Effector memory CD8-positive, alpha-beta T cell (primary cell): ENCODE measurements at regions not wholly inside any gene's neighbourhood (a gene's known extent, or its start where the extent isn't known, plus 50 kb on each side); places are given as distances from the start of the nearest gene placed in this dataset.
A peak's percentile ranks its signal among the peaks of the same experiment; 100 is the strongest.
"Not testable (repeated sequence)": the region's sequence is repeated elsewhere in the genome, so short reads cannot be mapped to it uniquely, and the experiment has no call there.

Experiments
- ATAC-seq: fragments of 150-1000 bp; cut with Tn5 transposase; replicated peaks from 2 replicates; pipeline ENCODE4 v1.10.0; 2021; ENCODE audit warnings: mild to moderate bottlenecking, moderate library complexity
- DNase-seq, 3 experiments: peaks; one replicate each; pipeline ENCODE4 v3.0.0; 2021
- H3K27ac Mint-ChIP-seq, 2 donors: one replicate each; pipeline ENCODE4 v1.8.0; 2022; ENCODE audit warnings: mild to moderate bottlenecking in 2 of 2, mixed read lengths in 2 of 2, moderate library complexity in 2 of 2
- H3K27me3 Mint-ChIP-seq, 2 donors: one replicate each; pipeline ENCODE4 v1.8.0; 2022; ENCODE audit warnings: mixed read lengths in 2 of 2
- H3K36me3 Mint-ChIP-seq: one replicate; pipeline ENCODE4 v1.8.0; 2022; ENCODE audit warnings: mild to moderate bottlenecking, moderate library complexity, mixed read lengths; ENCODE audit not compliant: insufficient read depth
- H3K4me1 Mint-ChIP-seq, 2 donors: one replicate each; pipeline ENCODE4 v1.8.0; 2022; ENCODE audit warnings: low read depth in 2 of 2, mixed read lengths in 2 of 2
- H3K4me3 Mint-ChIP-seq, 2 donors: one replicate each; pipeline ENCODE4 v1.8.0; 2022; ENCODE audit warnings: mild to moderate bottlenecking in 2 of 2, mixed read lengths in 2 of 2, moderate library complexity in 2 of 2
- H3K9me3 Mint-ChIP-seq, 2 donors: one replicate each; pipeline ENCODE4 v1.8.0; 2022; ENCODE audit warnings: mixed read lengths in 2 of 2

DNA sequence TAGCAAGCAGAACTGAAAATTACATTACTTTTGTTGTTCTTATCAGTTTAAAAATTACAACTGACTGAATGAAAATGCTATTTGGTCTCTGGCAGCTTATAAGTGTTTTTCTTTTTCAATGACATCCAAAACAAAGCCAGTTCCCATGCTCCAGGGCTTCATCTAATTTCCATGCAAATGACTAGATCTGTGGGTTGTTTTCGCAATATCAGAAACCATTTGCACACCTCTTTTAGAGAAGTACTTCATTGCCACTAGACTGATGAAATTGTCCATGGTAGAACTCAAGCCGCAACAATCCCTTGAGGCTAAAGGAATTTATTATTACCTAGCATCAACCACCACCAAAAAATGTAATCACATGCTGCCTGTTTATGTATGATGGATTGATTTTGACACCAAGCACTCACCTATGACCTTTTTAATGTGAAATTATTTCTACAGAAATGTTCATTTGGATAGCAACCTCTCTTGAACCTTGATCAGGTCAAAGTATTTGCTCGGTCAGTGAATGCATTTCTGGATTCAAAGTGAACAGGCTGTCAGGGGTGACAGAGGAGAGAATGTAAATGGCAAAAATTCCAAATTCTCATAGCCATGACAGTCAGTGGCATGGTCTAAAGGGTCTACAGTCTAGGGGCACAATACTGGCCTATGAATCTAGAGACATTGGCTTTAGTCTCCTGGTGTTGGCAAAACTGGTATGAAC lies 769.3 kb downstream of the SORCS1 start:
- DNase-seq, result no peak
- H3K27ac Mint-ChIP-seq, result no peak overlapping the region
- peaks cover 11 to 15% of the 10 kb centered on the region in 2 donors for H3K9me3 Mint-ChIP-seq
- H3K27me3 Mint-ChIP-seq, result no peaks in the 10 kb centered on the region
- H3K4me3 Mint-ChIP-seq, result no peak overlapping the region
- no peaks in the 10 kb centered on the region for H3K4me1 Mint-ChIP-seq
- no peak for ATAC-seq
- no peaks in the 10 kb centered on the region for H3K36me3 Mint-ChIP-seq

DNA sequence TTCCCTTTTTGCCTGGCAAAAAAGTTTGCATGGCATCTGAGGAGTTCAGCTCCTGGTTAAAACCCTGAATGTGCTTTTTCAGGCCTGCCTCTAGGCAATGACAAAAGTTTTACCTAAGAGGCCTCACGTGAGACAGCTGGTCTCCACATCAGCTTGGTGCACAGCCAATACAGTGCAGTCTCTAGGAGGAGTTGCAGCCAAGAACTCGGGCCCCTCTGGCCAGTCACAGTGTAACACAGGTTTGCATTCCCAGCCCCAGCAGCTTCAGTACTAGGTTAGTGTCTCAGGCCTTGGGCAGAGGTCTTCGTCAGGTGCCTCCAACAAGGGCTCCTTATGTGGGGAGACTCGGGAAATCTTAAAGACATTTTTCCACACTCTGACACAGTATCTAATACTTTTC lies 771.7 kb downstream of the SORCS1 start:
- no peak overlapping the region for H3K4me3 Mint-ChIP-seq
- DNase-seq (no peak), ATAC-seq (no peak)
- H3K27ac Mint-ChIP-seq, result no peak overlapping the region
- no peaks in the 10 kb centered on the region for H3K36me3 Mint-ChIP-seq
- H3K4me1 Mint-ChIP-seq, result no peaks in the 10 kb centered on the region
- no peaks in the 10 kb centered on the region for H3K27me3 Mint-ChIP-seq
- peaks cover 7 to 11% of the 10 kb centered on the region in 2 donors for H3K9me3 Mint-ChIP-seq

DNA sequence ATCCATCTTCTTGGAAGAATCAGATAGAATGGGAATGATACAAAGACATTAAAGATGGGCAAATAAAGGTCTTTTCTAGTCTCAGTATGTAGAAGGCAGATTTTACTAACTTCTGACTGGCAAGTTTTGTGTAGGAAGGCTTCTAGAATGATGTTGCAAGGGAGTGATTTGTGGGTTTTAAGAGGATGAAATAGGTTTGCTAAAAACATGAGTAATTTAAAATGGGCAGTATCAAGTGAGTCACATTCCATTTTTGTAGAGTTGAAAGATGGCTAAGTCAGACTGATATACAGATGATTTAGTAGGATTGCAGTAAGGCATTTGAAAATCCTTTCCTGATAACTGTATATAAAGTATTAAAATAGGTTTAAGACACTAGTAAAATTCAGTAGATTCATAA lies 777.4 kb downstream of the SORCS1 start:
- no peaks in the 10 kb centered on the region for H3K36me3 Mint-ChIP-seq
- no peak for DNase-seq
- no peak overlapping the region for H3K4me3 Mint-ChIP-seq
- H3K27me3 Mint-ChIP-seq, result no peaks in the 10 kb centered on the region
- no peak overlapping the region for H3K27ac Mint-ChIP-seq
- no peaks in the 10 kb centered on the region for H3K4me1 Mint-ChIP-seq
- peaks cover 0 to 7% of the 10 kb centered on the region in 2 donors for H3K9me3 Mint-ChIP-seq
- ATAC-seq, result no peak

DNA sequence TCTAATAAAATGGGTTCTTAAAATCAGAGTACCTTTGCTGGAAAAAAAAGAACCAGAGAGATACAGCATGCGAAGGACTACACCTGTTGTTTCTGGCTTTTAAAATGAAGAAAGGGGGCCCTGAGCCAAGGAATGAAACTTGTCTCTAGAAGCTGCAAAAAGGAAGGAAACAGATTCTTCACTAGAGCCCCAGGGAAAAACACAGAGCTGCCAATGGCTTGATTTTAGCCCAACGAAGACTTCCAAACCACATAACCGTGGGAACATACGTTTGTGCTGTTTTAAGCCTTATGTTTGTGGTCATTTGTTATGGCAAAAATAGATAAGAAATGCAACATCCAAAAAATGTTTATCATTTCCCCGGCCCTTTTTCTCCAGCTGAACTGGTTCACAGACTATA lies 780.0 kb downstream of the SORCS1 start:
- Mint-ChIP-seq H3K4me1 (no peaks in the 10 kb centered on the region), H3K27ac (no peak overlapping the region), H3K36me3 (no peaks in the 10 kb centered on the region), H3K27me3 (no peaks in the 10 kb centered on the region), H3K9me3 (peaks cover 10% of the 10 kb centered on the region in 2 donors), H3K4me3 (no peak overlapping the region)
- DNase-seq (no peak), ATAC-seq (no peak)

DNA sequence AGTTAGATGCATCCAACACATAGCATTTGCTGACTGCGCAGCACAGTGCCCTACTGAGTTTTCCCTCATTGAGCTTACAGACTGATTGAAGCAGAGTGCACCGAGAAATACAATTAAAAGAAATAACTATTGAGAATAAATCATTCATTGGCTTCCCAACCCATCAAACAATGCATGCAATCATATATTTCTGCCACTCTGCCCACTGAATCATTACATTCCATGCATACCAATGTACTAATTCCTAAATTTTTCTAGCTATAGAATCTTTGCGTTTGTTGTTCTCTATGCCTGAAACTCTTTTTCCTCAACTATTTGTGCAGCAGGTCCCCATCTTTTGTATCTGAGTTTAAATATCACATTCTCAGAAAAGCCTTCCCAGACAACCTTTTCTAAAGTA lies 783.8 kb downstream of the SORCS1 start:
- DNase-seq, result no peak
- H3K9me3 Mint-ChIP-seq, result peaks cover 7 to 10% of the 10 kb centered on the region in 2 donors
- H3K27me3 Mint-ChIP-seq, result no peaks in the 10 kb centered on the region
- ATAC-seq, result no peak
- no peak overlapping the region for H3K27ac Mint-ChIP-seq
- no peaks in the 10 kb centered on the region for H3K4me1 Mint-ChIP-seq
- H3K36me3 Mint-ChIP-seq, result no peaks in the 10 kb centered on the region
- no peak overlapping the region for H3K4me3 Mint-ChIP-seq

DNA sequence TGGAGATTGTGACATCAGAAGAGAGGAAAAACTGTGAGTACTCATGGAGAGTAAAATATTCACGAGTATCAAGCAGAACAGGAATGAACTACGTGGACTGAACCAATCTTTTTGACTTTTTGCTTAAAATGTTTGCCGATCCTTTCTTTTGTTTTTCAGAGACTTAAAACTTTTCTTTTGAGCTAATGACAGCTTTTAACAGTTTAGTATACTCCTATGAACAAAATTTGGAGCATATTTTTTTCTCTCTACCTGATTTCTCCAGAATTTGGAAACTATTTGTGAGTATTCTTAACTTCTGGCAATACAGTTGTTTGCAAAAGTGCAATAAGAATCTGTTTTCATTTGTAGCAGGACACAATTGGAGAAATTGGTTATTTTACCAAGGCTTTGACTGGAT lies 786.3 kb downstream of the SORCS1 start:
- H3K27me3 Mint-ChIP-seq, result no peaks in the 10 kb centered on the region
- H3K36me3 Mint-ChIP-seq, result peaks cover 3% of the 10 kb centered on the region
- ATAC-seq, result no peak
- H3K9me3 Mint-ChIP-seq, result peaks cover 8 to 10% of the 10 kb centered on the region in 2 donors
- DNase-seq, result no peak
- H3K4me3 Mint-ChIP-seq, result no peak overlapping the region
- no peaks in the 10 kb centered on the region for H3K4me1 Mint-ChIP-seq
- H3K27ac Mint-ChIP-seq, result no peak overlapping the region

DNA sequence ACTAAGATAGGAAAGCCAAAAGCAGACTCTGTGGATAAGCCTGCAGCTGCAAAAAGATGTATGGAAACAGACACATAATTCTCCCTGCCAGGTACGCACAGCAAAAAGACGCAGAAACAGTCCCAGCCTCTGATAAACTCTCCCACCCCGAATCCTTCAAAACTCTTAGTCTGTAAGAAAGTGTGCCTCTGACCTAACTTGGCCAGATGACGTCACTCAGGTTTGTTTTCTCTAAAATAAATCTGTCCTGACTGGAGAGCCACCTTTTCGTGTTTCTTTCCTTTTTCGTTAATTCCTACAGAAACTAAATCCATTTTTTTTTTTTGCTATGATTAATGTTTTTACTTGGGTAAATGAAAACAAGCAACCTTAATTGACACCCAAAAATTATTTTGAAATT lies 793.8 kb downstream of the SORCS1 start:
- peaks cover 3% of the 10 kb centered on the region for H3K36me3 Mint-ChIP-seq
- DNase-seq, result no peak
- no peaks in the 10 kb centered on the region for H3K27me3 Mint-ChIP-seq
- H3K4me1 Mint-ChIP-seq, result no peaks in the 10 kb centered on the region
- H3K27ac Mint-ChIP-seq, result peak overlapping the region in 1 of 2 donors; percentile 20
- no peak overlapping the region for H3K4me3 Mint-ChIP-seq
- no peak for ATAC-seq
- peaks cover 0 to 8% of the 10 kb centered on the region in 2 donors for H3K9me3 Mint-ChIP-seq

DNA sequence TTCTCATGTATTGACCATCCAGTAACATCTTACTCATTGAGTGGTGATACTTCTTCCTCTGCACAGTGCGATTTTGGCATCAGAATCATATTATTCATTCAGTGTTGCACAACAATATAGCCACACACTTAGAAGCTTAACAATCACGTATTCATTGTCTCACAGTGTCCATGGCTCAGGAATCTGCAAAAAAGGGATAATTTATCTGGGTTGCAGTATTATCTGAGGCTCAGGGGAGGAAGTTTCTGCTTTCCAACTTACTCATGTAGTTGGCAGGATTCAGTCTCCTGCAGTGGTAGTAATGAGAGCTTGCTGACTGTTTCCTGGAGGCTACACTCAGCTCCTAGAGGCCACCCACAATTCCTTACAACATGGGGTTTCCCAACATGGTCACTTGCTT lies 803.6 kb downstream of the SORCS1 start:
- Mint-ChIP-seq H3K27ac (no peak overlapping the region), H3K4me3 (no peak overlapping the region), H3K36me3 (no peaks in the 10 kb centered on the region), H3K9me3 (peaks cover 5 to 9% of the 10 kb centered on the region in 2 donors), H3K27me3 (no peaks in the 10 kb centered on the region), H3K4me1 (no peaks in the 10 kb centered on the region)
- no peak for ATAC-seq
- DNase-seq, result no peak

DNA sequence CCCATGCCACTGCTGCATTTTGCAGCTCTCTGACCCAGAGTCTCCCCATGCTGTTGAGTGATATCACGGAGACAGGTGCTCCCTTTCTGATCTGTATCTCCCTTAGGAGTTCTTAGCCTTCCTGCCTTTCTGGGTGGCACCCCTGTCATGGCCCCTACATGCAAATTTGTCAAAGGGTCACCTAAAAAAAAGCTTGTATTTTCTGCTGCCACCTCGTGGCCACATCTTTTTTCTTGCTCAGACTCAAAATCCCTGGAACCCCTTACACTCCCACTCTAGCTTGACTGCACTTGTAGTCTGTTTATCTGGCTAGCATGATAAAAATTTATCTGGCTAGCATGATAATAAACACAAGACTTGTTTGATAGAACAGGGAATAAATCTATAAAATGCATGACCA lies 809.1 kb downstream of the SORCS1 start:
- no peak for DNase-seq
- ATAC-seq, result no peak
- Mint-ChIP-seq H3K27me3 (no peaks in the 10 kb centered on the region), H3K27ac (no peak overlapping the region), H3K4me3 (no peak overlapping the region), H3K4me1 (no peaks in the 10 kb centered on the region), H3K9me3 (peaks cover 11 to 13% of the 10 kb centered on the region in 2 donors), H3K36me3 (no peaks in the 10 kb centered on the region)

DNA sequence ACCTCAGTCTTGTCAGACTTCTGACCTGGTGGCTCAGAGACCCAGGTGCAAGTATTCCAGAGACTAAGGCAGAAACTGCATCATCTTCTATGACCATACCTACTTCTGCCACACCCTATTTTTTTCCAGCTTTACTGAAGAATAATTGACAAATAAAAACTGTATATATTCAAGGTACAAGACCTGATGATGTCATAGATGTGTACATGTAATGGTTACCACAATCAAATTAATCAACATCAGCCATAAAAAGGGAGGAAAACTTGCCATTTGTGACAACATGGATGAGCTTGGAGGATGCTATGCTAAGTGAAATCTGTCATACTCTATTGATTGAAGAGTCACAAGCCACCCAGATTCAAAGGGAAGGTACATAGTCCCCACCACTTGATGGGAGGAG lies 815.6 kb downstream of the SORCS1 start:
- no peaks in the 10 kb centered on the region for H3K36me3 Mint-ChIP-seq

DNA sequence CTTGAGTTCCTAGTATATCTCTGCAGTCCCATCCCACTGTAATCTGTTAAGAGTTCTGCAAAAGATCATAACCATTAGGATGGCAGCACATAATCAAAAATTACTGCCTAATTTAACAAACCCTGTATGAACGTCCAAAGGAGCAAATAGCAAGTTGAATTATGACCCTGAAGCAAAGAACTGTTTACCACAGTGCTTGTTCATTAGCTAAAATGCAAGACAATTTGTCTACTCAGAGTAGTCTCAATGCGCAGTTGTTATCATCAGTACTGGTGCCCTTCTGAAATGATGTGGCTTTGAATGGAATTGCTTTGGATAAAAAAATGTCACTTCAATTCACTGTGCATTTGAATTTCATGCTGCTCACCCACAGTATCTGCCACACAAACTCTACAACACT lies 817.0 kb downstream of the SORCS1 start:
- Mint-ChIP-seq H3K36me3 (no peaks in the 10 kb centered on the region), H3K27me3 (no peaks in the 10 kb centered on the region), H3K4me3 (no peak overlapping the region), H3K4me1 (no peaks in the 10 kb centered on the region), H3K27ac (no peak overlapping the region), H3K9me3 (peaks cover 0 to 11% of the 10 kb centered on the region in 2 donors)
- ATAC-seq (no peak), DNase-seq (no peak)

More for the DNA sequence above, 815.6 kb downstream of the SORCS1 start:
- no peaks in the 10 kb centered on the region for H3K27me3 Mint-ChIP-seq
- H3K9me3 Mint-ChIP-seq, result peaks cover 0 to 10% of the 10 kb centered on the region in 2 donors
- no peak for ATAC-seq
- no peak overlapping the region for H3K27ac Mint-ChIP-seq
- no peak for DNase-seq
- H3K4me3 Mint-ChIP-seq, result no peak overlapping the region
- H3K4me1 Mint-ChIP-seq, result no peaks in the 10 kb centered on the region

DNA sequence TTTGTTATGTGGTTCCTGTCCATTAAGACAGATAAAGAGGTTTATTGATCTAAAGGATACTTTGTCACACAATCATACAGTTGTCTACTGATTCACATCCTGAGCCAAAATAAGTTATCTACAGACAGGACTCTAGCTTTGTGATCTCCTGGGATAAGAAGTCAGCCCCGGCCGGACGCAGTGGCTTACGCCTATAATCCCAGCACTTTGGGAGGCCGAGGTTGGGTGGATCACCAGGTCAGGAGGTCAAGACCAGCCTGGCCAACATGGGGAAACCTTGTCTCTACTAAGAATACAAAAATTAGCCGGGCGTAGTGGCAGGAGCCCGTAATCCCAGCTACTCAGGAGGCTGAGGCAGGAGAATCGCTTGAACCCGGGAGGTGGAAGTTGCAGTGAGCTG lies 821.0 kb downstream of the SORCS1 start:
- not testable (repeated sequence) for H3K27me3 Mint-ChIP-seq, H3K4me1 Mint-ChIP-seq

DNA sequence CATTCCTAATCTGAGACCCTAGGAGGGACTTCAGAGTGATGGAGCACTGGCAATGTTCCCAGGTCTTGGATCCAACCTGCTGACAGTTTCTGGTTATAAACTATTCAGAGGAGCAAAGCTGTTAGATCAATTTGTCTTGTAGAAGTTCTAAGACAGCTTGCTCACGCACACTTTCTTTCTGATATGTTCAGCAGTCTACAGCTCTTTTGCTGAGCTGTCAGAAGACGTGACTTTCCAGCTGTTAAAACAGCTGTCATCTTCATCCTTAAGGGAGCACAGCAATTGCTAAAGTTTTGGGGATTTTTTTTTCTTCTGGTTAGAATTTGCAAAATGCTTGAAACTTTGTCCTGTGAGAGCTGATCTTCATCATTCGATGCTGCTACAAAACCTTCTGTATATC lies 823.1 kb downstream of the SORCS1 start:
- H3K4me1 Mint-ChIP-seq, result no peaks in the 10 kb centered on the region
- no peak for ATAC-seq
- no peaks in the 10 kb centered on the region for H3K27me3 Mint-ChIP-seq
- no peaks in the 10 kb centered on the region for H3K36me3 Mint-ChIP-seq
- peaks cover 0 to 9% of the 10 kb centered on the region in 2 donors for H3K9me3 Mint-ChIP-seq
- no peak overlapping the region for H3K4me3 Mint-ChIP-seq
- H3K27ac Mint-ChIP-seq, result no peak overlapping the region
- DNase-seq, result no peak

More for the DNA sequence above, 821.0 kb downstream of the SORCS1 start:
- not testable (repeated sequence) for ATAC-seq, H3K27ac Mint-ChIP-seq, H3K9me3 Mint-ChIP-seq, H3K4me3 Mint-ChIP-seq, DNase-seq, H3K36me3 Mint-ChIP-seq

DNA sequence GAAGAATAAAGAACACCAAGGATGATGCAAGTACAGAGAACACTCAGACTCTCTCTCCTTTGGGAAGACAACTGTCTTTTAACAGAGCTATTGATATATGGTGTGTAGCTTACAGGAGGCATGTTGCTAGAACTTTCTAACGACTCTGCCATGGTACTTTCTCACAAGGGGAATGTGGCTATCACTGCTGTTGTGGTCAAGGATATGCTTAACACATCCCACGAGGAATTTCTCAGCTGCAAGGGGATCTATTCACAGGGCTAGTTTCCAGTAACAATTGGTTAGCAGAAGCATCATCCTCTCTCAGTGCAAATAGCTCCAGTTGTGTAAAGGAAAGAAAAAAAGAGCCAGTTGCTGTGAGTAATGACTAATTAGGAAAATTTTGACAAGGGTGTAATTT lies 826.0 kb downstream of the SORCS1 start:
- H3K4me1 Mint-ChIP-seq, result no peaks in the 10 kb centered on the region
- no peaks in the 10 kb centered on the region for H3K36me3 Mint-ChIP-seq
- DNase-seq, result no peak
- H3K27me3 Mint-ChIP-seq, result no peaks in the 10 kb centered on the region
- no peak for ATAC-seq
- H3K4me3 Mint-ChIP-seq, result no peak overlapping the region
- peaks cover 9 to 11% of the 10 kb centered on the region in 2 donors for H3K9me3 Mint-ChIP-seq
- no peak overlapping the region for H3K27ac Mint-ChIP-seq
